ENCODE measurements at regions not wholly inside any gene's neighbourhood (a gene's known extent, or its start where the extent isn't known, plus 50 kb on each side); places are given as distances from the start of the nearest gene placed in this dataset.

DNA sequence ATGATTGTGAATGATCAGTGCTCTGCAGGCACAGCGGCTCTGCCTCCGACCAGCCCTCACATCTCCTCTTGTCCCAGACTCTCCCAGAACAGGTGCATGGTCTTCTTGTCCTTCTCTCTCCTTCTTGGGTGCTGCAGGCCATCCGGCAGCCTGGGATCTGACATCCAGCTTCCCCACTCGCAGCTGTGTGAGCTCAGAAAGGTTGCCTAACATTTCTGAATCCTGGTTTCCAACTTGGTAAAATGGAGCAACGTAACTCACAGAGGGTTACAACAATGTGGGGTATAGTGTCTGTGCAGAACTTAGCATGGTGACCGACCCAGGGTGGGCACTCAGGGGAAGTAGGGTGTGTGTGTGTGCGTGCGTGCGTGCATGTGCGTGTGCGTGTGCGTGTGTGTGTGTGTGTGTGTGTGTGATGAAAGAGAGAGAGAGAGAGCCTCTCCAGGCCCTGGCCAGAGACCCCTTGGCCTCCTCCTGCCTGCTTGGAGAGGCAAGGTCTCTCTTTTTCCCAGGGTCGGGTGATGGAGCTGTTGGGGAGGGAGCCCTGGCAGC is 110.1 kb downstream of the SNX5 start:
- no peak for DNase-seq (ENCODE audit: low read depth in 2 of 2)

DNA sequence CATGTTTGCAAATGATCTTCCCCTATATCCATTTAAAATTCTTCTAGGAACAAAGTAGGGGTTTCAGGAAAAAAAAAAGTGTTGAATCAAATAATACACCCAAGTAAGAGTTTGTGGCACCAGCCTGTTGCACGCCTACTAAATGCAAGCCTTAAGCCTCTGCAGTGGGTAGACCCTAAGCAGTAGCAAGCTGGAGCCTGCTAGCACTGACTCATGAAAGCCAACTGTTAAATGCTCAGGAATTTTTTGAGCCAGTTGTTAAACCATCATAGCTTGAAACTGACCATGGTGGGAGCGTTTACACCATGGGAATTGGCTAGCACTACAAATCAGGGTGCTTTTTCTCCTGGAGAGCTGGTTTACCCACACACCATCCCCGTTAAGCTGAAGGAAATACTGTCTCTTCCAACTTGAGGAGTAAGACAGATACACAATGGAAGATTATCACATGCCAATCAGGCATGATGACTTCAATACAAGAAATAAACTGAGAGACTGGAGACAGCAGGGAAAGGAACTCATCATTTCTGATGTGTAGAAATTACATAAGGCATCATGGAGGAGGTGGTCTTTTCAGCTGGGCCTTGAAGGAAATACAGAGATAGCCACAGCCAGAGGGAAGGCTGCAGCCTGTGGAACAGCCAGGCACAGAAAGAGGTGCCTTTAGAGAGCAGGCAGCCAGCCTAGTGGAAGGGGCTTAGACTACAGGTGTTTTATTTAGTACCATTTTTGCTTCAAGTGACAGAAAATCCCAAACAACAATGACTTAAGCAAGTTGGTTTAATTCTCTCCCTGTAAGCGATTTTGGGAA is 110.8 kb downstream of the SNX5 start:
- DNase-seq (ENCODE audit: low read depth in 2 of 2): no peak

GRCh38 chr20:17856837-17857605 is 111.6 kb downstream of the SNX5 start:
- DNase-seq (ENCODE audit: low read depth in 2 of 2): no peak

GRCh38 chr20:17856024-17856564 is 112.5 kb downstream of the SNX5 start:
- DNase-seq (ENCODE audit: low read depth in 2 of 2): no peak

- no peak for DNase-seq (ENCODE audit: low read depth in 2 of 2)
These were observed 114.2 kb downstream of the SNX5 start for GRCh38 chr20:17854307-17854903.

DNA sequence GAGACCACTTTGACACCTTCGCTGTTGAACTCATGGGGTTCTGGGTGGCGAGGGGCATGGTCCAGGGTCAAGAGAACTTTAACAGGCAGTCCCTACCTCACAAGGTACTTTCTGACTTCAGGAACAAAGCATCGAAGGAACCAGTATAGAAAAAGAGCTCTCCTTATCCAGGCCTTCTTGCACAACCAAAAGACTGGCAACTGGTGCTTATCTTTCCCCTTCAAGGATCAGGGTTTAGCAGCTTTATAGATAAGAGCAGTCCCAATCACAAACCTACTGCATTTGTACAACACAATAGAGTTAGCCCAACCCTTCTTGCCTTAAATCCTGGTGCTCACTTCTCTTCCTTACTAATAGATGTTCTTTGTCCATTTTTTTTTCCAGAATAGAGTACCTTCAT is 116.3 kb downstream of the SNX5 start:
- DNase-seq (ENCODE audit: low read depth in 2 of 2): no peak

GRCh38 chr20:17850684-17851026 is 117.9 kb downstream of the SNX5 start:
- DNase-seq (ENCODE audit: low read depth in 2 of 2): no peak

DNA sequence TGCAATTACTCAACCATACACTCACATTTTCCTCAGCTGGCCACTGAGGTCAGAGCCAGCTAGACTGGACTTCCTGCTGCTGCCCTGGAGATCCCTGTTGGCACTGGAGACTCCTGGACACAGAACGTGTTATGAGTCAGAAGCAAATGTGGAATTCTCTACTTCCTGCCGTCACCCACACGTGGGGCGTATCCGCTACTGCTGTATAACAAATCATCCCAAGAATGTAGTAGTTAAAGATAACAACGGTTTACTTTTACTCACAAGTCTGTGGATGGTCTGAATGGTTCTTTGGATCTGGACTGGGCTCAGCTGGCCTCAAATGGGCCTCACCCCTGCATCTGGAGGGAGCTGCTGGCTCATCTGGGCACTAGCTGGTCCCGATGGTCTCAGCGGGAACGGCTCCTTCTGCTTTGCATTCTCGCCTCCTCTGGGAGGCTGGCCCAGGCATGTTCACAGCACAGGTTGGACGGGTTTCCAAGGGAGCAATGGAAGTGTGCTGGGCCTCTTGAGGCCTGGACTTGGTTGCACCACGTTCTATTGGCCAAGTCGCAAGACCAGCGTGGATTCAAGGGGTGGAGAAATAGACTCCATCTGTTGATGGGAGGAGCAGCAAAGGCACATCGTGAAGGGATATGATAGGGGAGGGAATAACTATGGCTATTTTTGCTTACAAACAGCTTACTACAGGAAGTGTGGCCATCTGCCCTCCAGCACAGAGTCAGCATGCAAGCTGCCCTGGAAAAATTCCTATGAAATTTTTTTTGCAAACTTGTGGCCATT is 118.5 kb downstream of the SNX5 start:
- no peak for DNase-seq (ENCODE audit: low read depth in 2 of 2)

DNA sequence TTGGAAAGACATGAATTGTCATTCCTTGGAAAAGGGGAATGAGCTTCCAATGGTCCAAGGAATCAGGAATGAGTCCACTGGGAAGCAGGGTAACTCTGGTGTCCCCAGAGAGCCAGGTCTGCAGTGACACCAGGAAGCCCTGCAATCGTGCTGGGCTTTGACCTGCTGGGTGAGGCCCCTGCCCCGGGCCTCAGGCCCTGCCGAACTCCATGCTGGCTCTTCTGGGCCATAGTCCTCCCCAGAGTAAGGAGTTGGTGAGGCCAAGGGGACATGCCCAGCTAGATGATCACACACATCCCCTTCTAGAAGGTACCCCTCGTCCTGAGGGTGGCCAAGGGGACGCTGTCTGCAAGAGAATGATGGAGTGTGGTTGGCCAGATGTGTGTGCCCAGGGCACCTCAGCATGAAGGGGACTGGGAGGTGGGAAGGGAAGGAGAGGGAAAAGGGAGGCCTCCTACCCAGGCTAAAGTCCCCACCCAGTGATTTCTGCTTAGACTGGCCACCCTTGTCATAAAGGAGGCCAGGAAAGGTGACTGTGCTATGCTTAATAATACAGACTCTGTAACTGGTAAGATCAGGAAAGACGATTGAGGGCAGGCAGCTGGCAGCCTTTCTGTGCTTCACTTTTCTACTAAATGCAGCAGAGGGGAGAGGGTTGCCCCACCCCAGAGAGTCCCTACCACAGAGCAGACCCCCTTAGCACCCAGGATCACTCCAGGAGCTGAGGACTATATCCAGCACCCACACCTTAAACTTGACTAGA is 119.3 kb downstream of the SNX5 start:
- no peak for DNase-seq (ENCODE audit: low read depth in 2 of 2)

GRCh38 chr20:17848249-17849048 is 120.1 kb downstream of the SNX5 start:
- no peak for DNase-seq (ENCODE audit: low read depth in 2 of 2)

GRCh38 chr20:17845701-17846475 is 122.7 kb downstream of the SNX5 start:
- no peak for DNase-seq (ENCODE audit: low read depth in 2 of 2)

- DNase-seq (ENCODE audit: low read depth in 2 of 2): no peak
These were observed 123.9 kb downstream of the SNX5 start for GRCh38 chr20:17844549-17845298.

DNA sequence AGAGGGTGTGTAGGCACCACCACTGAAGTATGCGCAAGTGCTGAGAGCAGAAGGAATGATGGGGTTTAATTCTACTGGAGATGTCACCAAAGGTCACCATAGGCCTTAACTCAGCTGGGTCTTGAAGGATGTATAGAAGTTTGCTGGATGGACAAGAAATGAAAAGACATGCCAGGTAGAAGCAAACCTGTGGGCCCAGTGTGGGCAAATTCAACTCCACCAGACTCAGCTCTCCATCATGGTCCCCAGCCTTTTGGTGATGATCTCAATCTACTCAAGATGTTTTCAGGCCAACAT is 124.5 kb downstream of the SNX5 start:
- no peak for DNase-seq (ENCODE audit: low read depth in 2 of 2)

GRCh38 chr20:17843246-17844132 is 125.1 kb downstream of the SNX5 start:
- no peak for DNase-seq (ENCODE audit: low read depth in 2 of 2)

DNA sequence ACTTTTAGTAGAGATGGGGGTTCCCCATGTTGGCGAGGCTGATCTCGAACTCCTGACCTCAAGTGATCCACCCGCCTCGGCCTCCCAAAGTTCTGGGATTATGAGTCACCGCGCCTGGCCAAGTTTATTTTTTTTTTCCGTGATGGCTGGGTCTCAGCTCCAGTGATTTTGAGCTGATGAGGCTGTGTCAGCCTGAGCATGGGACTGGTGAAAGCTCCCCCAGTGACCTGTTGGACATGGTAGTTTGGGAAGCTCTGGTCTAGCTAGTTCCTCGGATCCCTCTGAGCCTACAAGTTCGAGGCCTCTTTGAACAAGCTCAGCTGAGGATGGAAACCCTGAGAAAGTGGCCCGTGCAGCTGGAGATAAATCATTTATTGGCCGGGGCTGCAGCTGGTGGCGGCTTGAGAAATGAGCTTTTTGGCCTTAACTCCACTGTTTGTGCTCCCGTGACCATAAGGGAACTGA is 126.8 kb downstream of the SNX5 start:
- no peak for DNase-seq (ENCODE audit: low read depth in 2 of 2)

GRCh38 chr20:17840423-17840822 is 128.2 kb downstream of the SNX5 start:
- no peak for DNase-seq (ENCODE audit: low read depth in 2 of 2)

DNA sequence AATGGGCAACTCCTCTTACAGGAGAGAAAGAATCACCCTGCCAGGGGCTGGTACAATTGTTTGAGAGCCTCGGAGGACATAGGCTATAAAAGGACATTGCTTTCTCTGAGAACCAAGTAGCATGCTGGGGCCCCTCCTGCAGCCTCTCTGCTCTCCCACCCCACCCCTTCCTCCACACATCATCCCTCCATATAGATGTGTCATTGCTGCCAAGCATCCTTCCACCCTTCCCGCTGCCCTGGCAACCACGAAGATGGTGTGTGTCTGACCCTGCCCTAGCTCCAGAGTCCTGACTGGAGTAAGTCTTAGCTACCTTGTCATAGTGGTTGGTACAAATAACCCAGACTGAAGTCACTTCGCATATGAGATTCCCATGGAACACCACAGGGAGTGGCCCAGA is 129.7 kb downstream of the SNX5 start:
- DNase-seq (ENCODE audit: low read depth in 2 of 2): no peak

Measured in stimulated activated CD4-positive, alpha-beta T cell treated with anti-CD3 and anti-CD28 coated beads, Interleukin-12 subunit alpha, Interleukin-12 subunit beta, amount 100 ng/mL, for 24 hours (primary cell).